HEK293T (cell line): ENCODE measurements at regions not wholly inside any gene's neighbourhood (a gene's known extent, or its start where the extent isn't known, plus 50 kb on each side); places are given as distances from the start of the nearest gene placed in this dataset.

Experiments
- CTCF ChIA-PET: fragments of 350-600 bp; formaldehyde crosslinking; extraction: SDS; loops from one replicate; lab custom pipeline; 2021; ENCODE audit warnings: antibody characterized with exemption, inconsistent platforms; lab: Yijun Ruan, JAX
- POLR2A ChIA-PET: fragments of 350-600 bp; formaldehyde crosslinking; extraction: SDS; loops from one replicate; lab custom pipeline; 2020; ENCODE audit warnings: antibody characterized with exemption, inconsistent platforms; lab: Yijun Ruan, JAX
- DNase-seq: peaks from one replicate; pipeline ENCODE4 v3.0.0; 2012; ENCODE audit warnings: mixed read lengths; ENCODE audit errors: extremely low spot score
- ARNT ChIP-seq: fragments of 450-650 bp; IDR thresholded peaks from 2 replicates; pipeline ENCODE4 v1.6.1; 2017; ENCODE audit warnings: mild to moderate bottlenecking
- BHLHE40 ChIP-seq: fragments of 450-650 bp; IDR thresholded peaks from 2 replicates; pipeline ENCODE4 v1.6.1; 2016; ENCODE audit warnings: mild to moderate bottlenecking, moderate library complexity, borderline replicate concordance
- CTBP1 ChIP-seq: fragments of 450-650 bp; IDR thresholded peaks from 2 replicates; pipeline ENCODE4 v1.6.1; 2016; ENCODE audit warnings: borderline replicate concordance
- ELF4 ChIP-seq: fragments of 450-650 bp; IDR thresholded peaks from 2 replicates; pipeline ENCODE4 v1.6.1; 2017; ENCODE audit warnings: antibody characterized with exemption
- FOXA1 ChIP-seq: fragments of 450-650 bp; IDR thresholded peaks from 2 replicates; pipeline ENCODE4 v1.6.1; 2016; ENCODE audit warnings: mild to moderate bottlenecking
- FOXK2 ChIP-seq: fragments of 450-650 bp; IDR thresholded peaks from 2 replicates; pipeline ENCODE4 v1.6.1; 2016; ENCODE audit warnings: mild to moderate bottlenecking
- FOXM1 ChIP-seq: fragments of 450-650 bp; IDR thresholded peaks from 2 replicates; pipeline ENCODE4 v1.6.1; 2017; ENCODE audit warnings: mild to moderate bottlenecking, borderline replicate concordance
- HDGF ChIP-seq: fragments of 450-650 bp; IDR thresholded peaks from 2 replicates; pipeline ENCODE4 v1.6.1; 2017; ENCODE audit warnings: antibody characterized with exemption, borderline replicate concordance
- L3MBTL2 ChIP-seq: fragments of 450-650 bp; conservative IDR thresholded peaks from 2 replicates; pipeline ENCODE4 v1.6.1; 2016; ENCODE audit warnings: mild to moderate bottlenecking
- LEF1 ChIP-seq: fragments of 450-650 bp; IDR thresholded peaks from 2 replicates; pipeline ENCODE4 v1.6.1; 2017; ENCODE audit warnings: mild to moderate bottlenecking, borderline replicate concordance
- NFRKB ChIP-seq: fragments of 450-650 bp; IDR thresholded peaks from 2 replicates; pipeline ENCODE4 v1.6.1; 2016; ENCODE audit warnings: mild to moderate bottlenecking, moderate library complexity
- SP1 ChIP-seq: fragments of 450-650 bp; IDR thresholded peaks from 2 replicates; pipeline ENCODE4 v1.6.1; 2017
- SUZ12 ChIP-seq: fragments of 450-650 bp; IDR thresholded peaks from 2 replicates; pipeline ENCODE4 v1.6.1; 2016; ENCODE audit warnings: mild to moderate bottlenecking
- TARDBP ChIP-seq: fragments of 450-650 bp; IDR thresholded peaks from 2 replicates; pipeline ENCODE4 v1.6.1; 2016
- ZNF384 ChIP-seq: fragments of 450-650 bp; IDR thresholded peaks from 2 replicates; pipeline ENCODE4 v1.6.1; 2016
- TF ChIP-seq, protein P1 (sequence below): fragments of 450-650 bp; IDR thresholded peaks from 2 replicates; pipeline ENCODE4 v1.6.1; 2016

DNA sequence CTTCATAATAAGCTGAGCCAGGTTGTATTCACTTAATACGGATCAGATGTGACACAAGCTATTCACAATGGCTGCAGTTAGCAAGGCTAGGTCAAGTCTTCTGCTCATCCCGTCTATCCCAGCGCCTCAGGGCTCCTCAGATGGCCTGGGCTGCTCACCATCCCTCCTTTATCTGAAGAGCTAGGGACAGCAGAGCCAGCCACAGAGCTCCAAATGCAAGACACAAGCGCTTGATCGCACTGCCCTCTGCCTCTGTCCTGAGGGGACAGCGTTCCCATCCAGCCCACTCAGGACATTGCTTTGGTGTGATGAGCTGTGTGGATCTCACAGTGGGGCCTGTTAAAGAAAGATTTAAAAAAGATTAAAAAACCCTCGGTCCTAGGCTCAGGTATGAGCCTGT, 254.4 kb upstream of the HS6ST1 start:
- ChIA-PET POLR2A (no interaction called here), CTCF (no interaction called here)
- DNase-seq, result no peak
- TF ChIP-seq CTBP1, result no peak
- no peak for TF ChIP-seq ARNT
- TF ChIP-seq SUZ12, result no peak
- no peak for TF ChIP-seq HDGF
- no peak for TF ChIP-seq FOXM1
- TF ChIP-seq ZNF384, result no peak
- TF ChIP-seq ELF4, result no peak
- TF ChIP-seq FOXA1, result no peak
- TF ChIP-seq BHLHE40, result no peak

DNA sequence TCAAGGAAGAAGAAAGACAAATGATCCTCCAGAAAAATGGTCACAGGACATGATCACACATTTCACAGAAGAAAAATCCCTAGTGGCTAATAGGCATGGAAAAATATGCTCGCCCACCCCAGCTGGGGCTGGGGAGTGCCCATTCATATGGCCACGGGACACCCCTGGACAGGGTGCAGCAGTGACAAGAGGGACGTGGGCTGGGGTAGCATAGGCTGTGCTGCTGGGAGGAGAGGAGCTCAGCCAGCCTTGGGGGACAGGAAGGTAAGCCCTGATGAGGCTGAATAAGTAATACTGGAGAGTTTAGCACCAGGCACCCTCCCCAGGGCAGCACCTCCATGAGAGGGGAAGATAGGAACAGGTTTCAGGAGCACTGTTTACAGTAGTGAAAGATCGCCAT, 254.9 kb upstream of the HS6ST1 start:
- DNase-seq, result no peak
- ChIA-PET CTCF (no interaction called here), POLR2A (no interaction called here)
- TF ChIP-seq SUZ12 (no peak), HDGF (no peak), FOXK2 (no peak), TARDBP (no peak), BHLHE40 (no peak), FOXA1 (no peak)
- TF ChIP-seq, protein P1, sequence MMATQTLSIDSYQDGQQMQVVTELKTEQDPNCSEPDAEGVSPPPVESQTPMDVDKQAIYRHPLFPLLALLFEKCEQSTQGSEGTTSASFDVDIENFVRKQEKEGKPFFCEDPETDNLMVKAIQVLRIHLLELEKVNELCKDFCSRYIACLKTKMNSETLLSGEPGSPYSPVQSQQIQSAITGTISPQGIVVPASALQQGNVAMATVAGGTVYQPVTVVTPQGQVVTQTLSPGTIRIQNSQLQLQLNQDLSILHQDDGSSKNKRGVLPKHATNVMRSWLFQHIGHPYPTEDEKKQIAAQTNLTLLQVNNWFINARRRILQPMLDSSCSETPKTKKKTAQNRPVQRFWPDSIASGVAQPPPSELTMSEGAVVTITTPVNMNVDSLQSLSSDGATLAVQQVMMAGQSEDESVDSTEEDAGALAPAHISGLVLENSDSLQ, result no peak

GRCh38 chr2:128577141-128577930, 258.7 kb upstream of the HS6ST1 start:
- TF ChIP-seq TARDBP (no peak), LEF1 (no peak), SP1 (no peak), FOXA1 (no peak), FOXK2 (no peak), FOXM1 (no peak), CTBP1 (no peak), BHLHE40 (no peak), NFRKB (no peak), SUZ12 (no peak), ELF4 (no peak), L3MBTL2 (no peak), ZNF384 (no peak), ARNT (no peak), HDGF (no peak)
- TF ChIP-seq, protein P1, result no peak
- CTCF ChIA-PET, result no interaction called here
- no peak for DNase-seq
- POLR2A ChIA-PET, result no interaction called here

DNA sequence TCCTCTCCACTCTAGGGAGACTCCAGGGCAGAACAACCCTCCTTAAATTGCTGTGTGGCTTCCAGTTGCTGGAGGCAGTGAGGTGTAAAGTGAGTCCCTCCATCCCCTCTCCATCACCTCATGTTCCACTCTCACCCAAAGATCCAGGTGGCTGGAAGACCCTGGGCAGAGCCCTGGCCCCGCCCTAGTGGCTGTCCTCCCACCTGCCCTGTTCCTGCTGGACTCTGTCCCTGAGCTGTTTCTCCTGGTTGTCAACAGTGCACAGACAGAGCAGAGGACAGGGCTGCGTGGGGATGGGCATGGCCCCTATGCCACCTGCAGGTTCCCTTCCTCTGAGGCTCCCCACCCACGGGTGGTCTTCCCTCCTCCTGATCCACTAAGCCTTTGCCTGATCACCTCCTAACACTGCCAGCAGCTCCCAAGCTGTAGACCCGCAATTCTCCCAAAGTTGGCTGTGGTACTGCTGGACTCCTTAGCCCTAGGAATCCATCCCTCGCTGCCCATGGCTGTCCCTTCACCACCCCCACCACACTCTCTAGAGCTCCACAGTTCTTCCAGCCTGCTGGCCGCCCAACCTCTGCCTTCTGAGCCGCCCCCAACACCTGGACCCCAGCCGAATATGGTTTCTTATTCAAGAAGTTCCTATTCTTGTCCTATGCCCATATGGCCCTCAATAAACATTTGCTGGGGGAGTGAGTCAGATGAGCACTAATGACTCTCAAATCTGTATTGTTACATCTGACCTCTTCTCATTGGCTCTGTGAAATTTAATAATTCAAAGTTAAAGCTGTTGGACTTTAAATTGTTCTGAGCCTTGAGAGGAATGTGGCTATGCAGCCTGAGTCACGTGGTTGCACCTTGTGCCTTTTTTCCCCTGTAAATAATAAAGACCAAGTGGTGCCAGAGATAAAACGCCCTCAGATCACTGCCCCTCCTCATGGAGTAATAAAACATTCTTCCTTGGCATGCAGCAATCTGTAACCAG, 260.0 kb upstream of the HS6ST1 start:
- no peak for TF ChIP-seq CTBP1
- no peak for TF ChIP-seq SP1
- TF ChIP-seq BHLHE40, result no peak
- no peak for TF ChIP-seq L3MBTL2
- TF ChIP-seq ZNF384, result no peak
- ChIA-PET CTCF (no interaction called here), POLR2A (no interaction called here)

DNA sequence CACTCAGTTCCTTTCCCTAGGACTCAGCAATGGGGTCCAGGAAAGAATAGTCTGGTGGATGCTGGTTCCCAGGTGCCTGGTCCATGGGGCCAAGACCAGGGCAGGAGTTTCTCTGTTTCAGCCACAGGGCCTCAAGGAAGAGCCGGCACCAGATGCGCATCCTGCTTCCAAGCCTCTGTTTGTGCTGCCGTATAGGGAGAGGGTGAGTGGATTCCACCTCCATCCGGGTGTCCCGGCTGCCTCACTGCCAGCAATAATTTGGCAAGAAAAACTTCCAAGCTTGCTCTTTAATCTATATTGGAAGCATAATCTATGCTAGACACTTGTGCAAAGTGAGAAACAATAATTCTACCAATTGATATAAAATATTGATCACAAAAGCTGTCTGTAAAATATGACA, 261.2 kb upstream of the HS6ST1 start:
- CTCF ChIA-PET, result no interaction called here
- POLR2A ChIA-PET, result no interaction called here
- TF ChIP-seq FOXA1 (no peak), L3MBTL2 (no peak), ELF4 (no peak), ARNT (no peak), SUZ12 (no peak), HDGF (no peak), TARDBP (no peak), ZNF384 (no peak), SP1 (no peak), FOXK2 (no peak)
- DNase-seq, result no peak

More for the DNA sequence above, 260.0 kb upstream of the HS6ST1 start:
- DNase-seq, result no peak

- ChIA-PET CTCF (interaction anchor here (0.9 kb wide), 1 partner anchor 13 kb away, joined by 4 read pairs; no protein-coding TSS in a partner anchor), POLR2A (no interaction called here)
- no peak for DNase-seq
- TF ChIP-seq NFRKB (no peak), ARNT (no peak)
These were observed 262.6 kb upstream of the HS6ST1 start for GRCh38 chr2:128580988-128581848.
